Glomerular visceral epithelial cell (primary cell): ENCODE measurements at regions not wholly inside any gene's neighbourhood (a gene's known extent, or its start where the extent isn't known, plus 50 kb on each side); places are given as distances from the start of the nearest gene placed in this dataset.

Experiments used
- DNase-seq: peaks from one replicate; pipeline ENCODE4 v3.0.0-alpha.2; 2016; ENCODE audit errors: extremely low spot score

DNA sequence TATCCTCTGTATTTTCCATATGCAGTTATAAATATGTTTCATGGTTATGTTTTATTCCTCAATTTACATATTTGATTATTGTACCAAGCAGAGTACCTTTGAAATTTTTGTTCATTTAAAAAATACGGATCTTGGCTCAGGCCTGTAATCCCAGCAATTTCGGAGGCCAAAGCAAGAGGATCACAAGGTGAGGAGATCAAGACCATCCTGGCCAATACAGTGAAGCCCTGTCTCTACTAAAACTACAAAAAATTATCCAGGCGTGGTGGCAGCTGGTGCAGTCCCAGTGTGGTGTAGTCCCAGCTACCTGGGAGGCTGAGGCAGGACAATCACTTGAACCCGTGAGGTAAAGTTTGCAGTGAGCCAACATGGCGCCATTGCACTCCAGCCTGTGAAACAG, 251.2 kb upstream of the TPTE start:
- peak; percentile 60 for DNase-seq

DNA sequence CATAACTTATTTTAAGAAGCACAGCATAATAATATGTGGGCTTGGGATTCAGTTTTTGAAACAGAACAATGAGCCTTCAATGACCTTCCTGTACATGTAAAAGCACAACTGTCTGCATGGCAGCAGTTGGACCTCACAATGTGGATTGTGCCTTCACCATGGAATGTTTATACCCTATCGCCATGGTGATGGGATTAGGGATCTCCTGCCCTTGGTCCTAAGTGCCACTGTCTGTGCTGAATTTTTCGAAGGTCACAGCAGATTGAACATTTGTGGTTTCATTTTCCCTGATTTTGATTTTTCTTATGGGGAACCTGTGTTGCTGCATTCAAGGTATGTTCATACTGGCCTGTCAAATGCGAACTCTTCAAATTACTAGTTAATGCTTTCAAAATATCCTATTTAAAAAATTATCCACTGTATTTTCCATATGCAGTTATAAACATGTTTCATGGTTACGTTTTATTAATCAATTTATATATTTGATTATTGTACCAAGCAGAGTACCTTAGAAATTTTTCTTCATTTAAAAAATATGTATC, 249.6 kb upstream of the TPTE start:
- DNase-seq = peak; percentile 0

DNA sequence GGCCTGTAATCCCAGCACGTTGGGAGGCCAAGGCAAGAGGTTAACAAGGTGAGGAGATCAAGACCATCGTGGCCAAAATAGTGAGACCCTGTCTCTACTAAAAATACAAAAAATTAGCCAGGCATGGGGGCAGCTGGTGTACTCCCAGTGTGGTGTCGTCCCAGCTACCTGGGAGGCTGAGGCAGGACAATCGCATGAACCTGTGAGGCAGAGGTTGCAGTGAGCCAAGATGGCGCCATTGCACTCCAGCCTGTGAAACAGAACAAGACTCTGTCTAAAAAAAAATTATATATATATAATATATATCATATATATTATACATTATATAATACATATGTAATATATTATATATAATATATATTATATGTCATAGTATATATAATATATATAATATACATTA, 249.2 kb upstream of the TPTE start:
- peak; percentile 54 for DNase-seq

DNA sequence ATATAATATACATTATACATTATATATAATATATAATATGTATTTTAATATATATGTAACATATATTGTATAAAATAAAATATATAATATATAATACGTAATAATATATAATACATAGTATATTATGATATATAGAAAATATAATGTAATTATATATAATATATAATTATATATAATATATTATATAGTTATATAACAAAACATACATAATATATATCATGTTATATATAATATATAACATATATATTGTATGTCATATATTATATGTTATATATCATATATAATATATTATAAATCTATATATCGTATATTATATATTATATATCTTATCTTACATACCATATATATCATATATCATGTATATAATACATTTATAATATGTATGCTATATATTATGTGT, 248.2 kb upstream of the TPTE start:
- no peak for DNase-seq

DNA sequence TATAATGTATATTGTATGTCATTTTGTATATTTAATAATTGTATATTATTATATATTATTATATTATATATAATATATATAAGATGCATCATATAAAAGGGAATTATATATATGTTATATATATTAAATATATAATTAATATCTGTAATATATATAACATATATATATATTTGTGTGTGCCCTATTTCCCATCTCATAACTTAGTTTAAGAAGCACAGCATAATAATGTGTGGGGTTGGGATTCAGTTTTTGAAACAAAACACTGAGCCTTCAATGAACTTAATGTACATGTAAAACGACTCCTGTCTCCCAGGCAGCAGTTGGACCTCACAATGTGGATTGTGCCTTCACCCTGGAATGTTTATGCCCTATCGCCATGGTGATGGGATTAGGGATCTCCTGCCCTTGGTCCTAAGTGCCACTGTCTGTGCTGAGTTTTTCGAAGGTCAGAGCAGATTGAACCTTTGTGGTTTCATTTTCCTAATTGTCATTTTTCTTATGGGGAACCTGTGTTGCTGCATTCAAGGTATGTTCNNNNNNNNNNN, 247.5 kb upstream of the TPTE start:
- peak; percentile 6 for DNase-seq
